Tibial nerve (tissue), 3 donors: ENCODE measurements at regions not wholly inside any gene's neighbourhood (a gene's known extent, or its start where the extent isn't known, plus 50 kb on each side); places are given as distances from the start of the nearest gene placed in this dataset.

Experiments
- POLR2A ChIP-seq, 2 donors: fragments of 450-650 bp; IDR thresholded peaks; one replicate each; pipeline ENCODE4 v1.6.1; 2017; ENCODE audit warnings: antibody characterized with exemption in 2 of 2, mild to moderate bottlenecking in 2 of 2, moderate library complexity in 2 of 2
- TF ChIP-seq, protein P1 (sequence below), 5 experiments: fragments of 200-600 bp in 3 of 5; fragments of 450-650 bp in 2 of 5; sonication (generic) in 3 of 5; IDR thresholded peaks; one replicate each; pipeline ENCODE4 v1.5.1; 2016 to 2019; ENCODE audit warnings: antibody characterized with exemption in 5 of 5, mild to moderate bottlenecking in 3 of 5, moderate library complexity in 2 of 5

DNA sequence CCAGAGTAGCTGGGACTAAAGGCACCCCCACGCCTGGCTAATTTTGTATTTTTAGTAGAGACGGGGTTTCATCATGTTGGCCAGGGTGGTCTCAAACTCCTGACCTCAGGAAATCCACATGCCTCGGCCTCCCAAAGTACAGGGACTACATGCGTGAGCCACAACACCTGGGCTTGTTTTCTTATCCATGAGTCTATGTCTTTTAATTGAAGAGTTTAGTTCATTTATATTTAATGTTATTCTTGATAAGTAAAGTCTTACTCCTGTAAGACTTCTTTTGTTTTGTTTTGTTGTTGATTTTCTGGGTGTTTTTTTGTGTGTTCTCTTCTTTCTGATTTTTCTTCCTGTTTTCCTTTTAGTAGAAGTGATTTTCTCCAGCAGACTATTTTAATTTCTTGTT, 621.0 kb downstream of the LTN1 start:
- TF ChIP-seq, protein P1, sequence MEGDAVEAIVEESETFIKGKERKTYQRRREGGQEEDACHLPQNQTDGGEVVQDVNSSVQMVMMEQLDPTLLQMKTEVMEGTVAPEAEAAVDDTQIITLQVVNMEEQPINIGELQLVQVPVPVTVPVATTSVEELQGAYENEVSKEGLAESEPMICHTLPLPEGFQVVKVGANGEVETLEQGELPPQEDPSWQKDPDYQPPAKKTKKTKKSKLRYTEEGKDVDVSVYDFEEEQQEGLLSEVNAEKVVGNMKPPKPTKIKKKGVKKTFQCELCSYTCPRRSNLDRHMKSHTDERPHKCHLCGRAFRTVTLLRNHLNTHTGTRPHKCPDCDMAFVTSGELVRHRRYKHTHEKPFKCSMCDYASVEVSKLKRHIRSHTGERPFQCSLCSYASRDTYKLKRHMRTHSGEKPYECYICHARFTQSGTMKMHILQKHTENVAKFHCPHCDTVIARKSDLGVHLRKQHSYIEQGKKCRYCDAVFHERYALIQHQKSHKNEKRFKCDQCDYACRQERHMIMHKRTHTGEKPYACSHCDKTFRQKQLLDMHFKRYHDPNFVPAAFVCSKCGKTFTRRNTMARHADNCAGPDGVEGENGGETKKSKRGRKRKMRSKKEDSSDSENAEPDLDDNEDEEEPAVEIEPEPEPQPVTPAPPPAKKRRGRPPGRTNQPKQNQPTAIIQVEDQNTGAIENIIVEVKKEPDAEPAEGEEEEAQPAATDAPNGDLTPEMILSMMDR (IDR thresholded peaks at IDR 0.05): no peak
- no peak for TF ChIP-seq POLR2A (IDR thresholded peaks at IDR 0.05)
